ENCODE measurements at regions not wholly inside any gene's neighbourhood (a gene's known extent, or its start where the extent isn't known, plus 50 kb on each side); places are given as distances from the start of the nearest gene placed in this dataset.

GRCh38 chr13:30071969-30072817 lies 221.8 kb upstream of the UBL3 start:
- ATAC-seq (no peak), DNase-seq (ENCODE audit: low spot score) (no peak)
- no peak overlapping the region for H3K27ac Mint-ChIP-seq
- H3K36me3 Mint-ChIP-seq: no peaks in the 10 kb centered on the region
- POLR2A ChIA-PET: no interaction called here
- H3K27me3 Mint-ChIP-seq (ENCODE audit: low read depth): no peaks in the 10 kb centered on the region; the same call in 1 of the 2 replicates
- no peak for TF ChIP-seq AR (CRISPR knock-in tag; IDR thresholded peaks at IDR 0.05)
- TF ChIP-seq OVOL2 (CRISPR knock-in tag; IDR thresholded peaks at IDR 0.05; ENCODE audit: borderline replicate concordance): no peak
- no peak for TF ChIP-seq ARID4B (CRISPR knock-in tag; IDR thresholded peaks at IDR 0.05; ENCODE audit: borderline replicate concordance)
- TF ChIP-seq KAT7 (CRISPR knock-in tag; IDR thresholded peaks at IDR 0.05; ENCODE audit: borderline replicate concordance): no peak
- TF ChIP-seq IRF2 (CRISPR knock-in tag; IDR thresholded peaks at IDR 0.05; ENCODE audit: borderline replicate concordance, low read depth): no peak
- no peak for TF ChIP-seq GTF2I (CRISPR knock-in tag; conservative IDR thresholded peaks at IDR 0.05)
- TF ChIP-seq SOX15 (CRISPR knock-in tag; IDR thresholded peaks at IDR 0.05): no peak
- TF ChIP-seq CREM (CRISPR knock-in tag; IDR thresholded peaks at IDR 0.05): no peak
- no peak for TF ChIP-seq ZNF121 (CRISPR knock-in tag; IDR thresholded peaks at IDR 0.05)
- CTCF ChIA-PET: no interaction called here
- no peak overlapping the region for H3K4me3 Mint-ChIP-seq
- H3K4me1 Mint-ChIP-seq: peaks cover 20% of the 10 kb centered on the region
- peaks cover 17% of the 10 kb centered on the region; the same call in 1 of the 2 replicates for H3K9me3 Mint-ChIP-seq

- DNase-seq (ENCODE audit: low spot score): no peak
- H3K4me3 Mint-ChIP-seq: no peak overlapping the region
- POLR2A ChIA-PET: no interaction called here
- H3K27me3 Mint-ChIP-seq (ENCODE audit: low read depth): no peaks in the 10 kb centered on the region
- H3K36me3 Mint-ChIP-seq: peaks cover 3% of the 10 kb centered on the region
- peaks cover 19% of the 10 kb centered on the region for H3K4me1 Mint-ChIP-seq
- CTCF ChIA-PET: no interaction called here
- no peak overlapping the region for H3K27ac Mint-ChIP-seq
- ATAC-seq: no peak
- peaks cover 25% of the 10 kb centered on the region for H3K9me3 Mint-ChIP-seq
- TF ChIP-seq NFYB (CRISPR knock-in tag; conservative IDR thresholded peaks at IDR 0.05; ENCODE audit: low read depth) (no peak), ZNF138 (CRISPR knock-in tag; conservative IDR thresholded peaks at IDR 0.05) (no peak), RORB (CRISPR knock-in tag; IDR thresholded peaks at IDR 0.05) (no peak), MLX (CRISPR knock-in tag; IDR thresholded peaks at IDR 0.05) (no peak), IRF2 (CRISPR knock-in tag; IDR thresholded peaks at IDR 0.05; ENCODE audit: borderline replicate concordance, low read depth) (no peak), MXD4 (CRISPR knock-in tag; IDR thresholded peaks at IDR 0.05; ENCODE audit: borderline replicate concordance) (no peak), SMAD4 (CRISPR knock-in tag; IDR thresholded peaks at IDR 0.05) (no peak), ZNF121 (CRISPR knock-in tag; IDR thresholded peaks at IDR 0.05) (no peak), PRDM15 (CRISPR knock-in tag; IDR thresholded peaks at IDR 0.05) (no peak), SP1 (CRISPR knock-in tag; conservative IDR thresholded peaks at IDR 0.05) (no peak), MAX (CRISPR knock-in tag; IDR thresholded peaks at IDR 0.05) (no peak), GABPB1 (CRISPR knock-in tag; IDR thresholded peaks at IDR 0.05) (no peak), HMGA2 (CRISPR knock-in tag; IDR thresholded peaks at IDR 0.05) (no peak), FOXK1 (CRISPR knock-in tag; IDR thresholded peaks at IDR 0.05) (no peak), SOX15 (CRISPR knock-in tag; IDR thresholded peaks at IDR 0.05) (no peak), JAZF1 (CRISPR knock-in tag; IDR thresholded peaks at IDR 0.05) (no peak), ZNF396 (CRISPR knock-in tag; IDR thresholded peaks at IDR 0.05; ENCODE audit: borderline replicate concordance) (no peak)
Measured at GRCh38 chr13:30065181-30065580, 214.8 kb upstream of the UBL3 start.
